HG03108 (cell line): ENCODE measurements at regions not wholly inside any gene's neighbourhood (a gene's known extent, or its start where the extent isn't known, plus 50 kb on each side); places are given as distances from the start of the nearest gene placed in this dataset.
"Not testable (repeated sequence)": the region's sequence is repeated elsewhere in the genome, so short reads cannot be mapped to it uniquely, and the experiment has no call there.

Source experiments
- ATAC-seq: cut with Tn5 transposase; IDR thresholded peaks from one replicate; pipeline ENCODE4 v1.9.1; 2021; ENCODE audit warnings: moderate library complexity; ENCODE audit not compliant: unreplicated experiment

DNA sequence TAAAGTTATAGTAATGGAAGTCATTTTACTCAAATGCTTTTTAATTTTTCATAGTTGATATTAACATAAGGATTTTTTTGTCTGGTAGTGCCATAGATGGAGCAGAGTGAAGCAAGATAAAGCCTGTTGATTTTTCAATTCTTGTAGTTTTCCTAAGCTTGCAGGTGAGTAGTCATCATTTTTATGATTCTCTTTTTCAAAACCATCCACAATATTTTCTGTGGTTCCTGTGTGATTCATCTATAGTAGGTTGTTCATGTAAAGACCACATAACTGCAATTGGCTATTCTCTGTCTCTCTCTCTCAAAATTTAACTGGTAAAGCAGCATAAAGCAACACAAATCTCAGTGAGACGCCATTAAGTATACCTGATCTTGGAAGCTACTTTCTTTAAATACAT lies 711.5 kb downstream of the TTLL7 start:
- ATAC-seq, result not testable (repeated sequence)

DNA sequence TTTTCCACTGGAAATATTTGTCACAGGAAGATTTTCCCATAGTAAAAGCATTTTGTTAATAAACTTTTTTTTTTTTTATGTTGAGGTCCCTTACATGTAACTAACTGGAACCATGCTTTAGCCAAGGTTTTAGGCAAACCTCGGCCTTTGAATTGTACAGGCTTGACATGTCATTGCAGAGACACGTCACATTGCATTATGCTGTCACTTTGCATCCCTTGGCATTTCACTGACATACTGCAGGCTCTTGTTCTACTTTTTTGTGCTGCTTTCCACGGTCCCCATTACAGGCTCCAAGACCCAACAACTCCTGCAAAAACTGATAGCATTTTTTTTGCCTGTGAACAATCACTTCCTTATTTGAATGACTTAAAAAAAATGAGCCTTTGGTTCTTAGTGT lies 724.3 kb downstream of the TTLL7 start:
- not testable (repeated sequence) for ATAC-seq

DNA sequence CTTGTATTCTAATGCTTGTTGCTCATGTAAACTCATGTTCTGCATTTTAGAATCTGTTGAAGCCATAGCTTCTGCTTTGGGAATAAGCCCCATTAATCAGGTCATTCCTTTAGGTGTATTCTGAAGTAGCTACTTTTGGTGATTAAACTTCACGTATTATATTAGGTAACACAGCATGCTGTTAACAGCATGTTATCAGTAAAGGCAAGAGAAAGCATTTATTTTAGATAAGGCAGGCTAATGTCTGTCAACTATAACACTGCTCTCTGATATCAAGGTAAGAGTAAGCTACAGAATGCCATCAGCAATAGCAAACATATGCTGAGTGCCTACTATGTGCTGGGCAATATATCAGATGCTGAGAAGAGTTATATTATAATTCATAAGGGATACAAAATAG lies 726.4 kb downstream of the TTLL7 start:
- ATAC-seq, result not testable (repeated sequence)

DNA sequence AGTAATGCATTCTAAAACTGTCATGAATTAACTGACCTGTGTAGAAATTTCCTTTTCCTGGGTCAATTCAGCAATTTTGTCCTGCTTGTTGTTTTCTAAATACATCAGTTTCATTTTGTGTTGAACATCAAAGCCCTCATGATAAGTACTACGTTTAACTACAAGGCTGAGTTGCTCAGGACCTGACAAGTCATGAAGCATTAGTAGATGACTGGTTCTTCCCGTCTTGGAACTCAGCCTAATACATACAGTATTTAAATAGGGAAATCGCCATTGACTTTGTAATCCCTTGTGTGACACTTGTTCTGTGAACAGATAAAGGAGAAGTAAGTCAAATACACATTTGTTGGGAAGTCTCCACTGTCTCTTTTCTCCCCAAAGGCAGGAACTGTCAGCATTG lies 727.1 kb downstream of the TTLL7 start:
- ATAC-seq, result not testable (repeated sequence)

- ATAC-seq, result not testable (repeated sequence)
Observed at GRCh38 chr1:83270801-83271200, 728.1 kb downstream of the TTLL7 start.

- not testable (repeated sequence) for ATAC-seq
Observed at GRCh38 chr1:83263808-83264207, 735.1 kb downstream of the TTLL7 start.

DNA sequence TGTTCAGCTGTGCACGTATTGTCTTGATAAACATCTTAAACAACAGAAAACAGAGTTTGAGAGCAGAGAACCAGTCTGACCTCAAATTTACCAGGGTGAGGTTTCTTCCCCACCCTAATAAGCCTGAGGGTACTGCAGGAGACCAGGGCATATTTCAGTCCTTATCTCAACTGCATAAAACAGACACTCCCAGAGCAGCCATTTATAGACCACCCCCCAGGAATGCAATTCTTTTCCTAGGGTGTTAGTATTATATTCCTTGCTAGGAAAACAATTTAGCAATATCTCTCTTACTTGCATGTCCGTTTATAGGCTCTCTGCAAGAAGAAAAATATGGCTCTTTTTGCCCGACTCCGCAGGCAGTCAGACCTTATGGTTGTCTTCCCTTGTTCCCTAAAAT lies 747.2 kb downstream of the TTLL7 start:
- not testable (repeated sequence) for ATAC-seq

DNA sequence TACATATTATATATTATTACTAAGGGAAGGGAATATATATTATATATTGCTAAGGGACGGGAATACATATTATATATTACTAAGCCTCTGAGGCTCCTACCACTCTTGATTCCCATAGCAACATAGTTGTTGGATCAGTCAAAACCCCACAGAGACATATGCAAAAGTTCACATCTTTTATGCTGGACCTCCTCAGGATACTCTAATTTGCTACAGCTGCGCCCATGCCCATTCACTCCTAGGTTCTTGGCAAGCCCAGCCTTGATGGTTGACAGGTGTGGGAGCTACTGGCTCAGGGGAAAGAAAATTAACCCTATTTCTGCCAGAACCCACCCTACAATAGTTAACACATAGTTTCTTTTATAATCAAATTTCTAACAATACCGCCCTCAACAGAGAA lies 752.2 kb downstream of the TTLL7 start:
- ATAC-seq, result not testable (repeated sequence)

DNA sequence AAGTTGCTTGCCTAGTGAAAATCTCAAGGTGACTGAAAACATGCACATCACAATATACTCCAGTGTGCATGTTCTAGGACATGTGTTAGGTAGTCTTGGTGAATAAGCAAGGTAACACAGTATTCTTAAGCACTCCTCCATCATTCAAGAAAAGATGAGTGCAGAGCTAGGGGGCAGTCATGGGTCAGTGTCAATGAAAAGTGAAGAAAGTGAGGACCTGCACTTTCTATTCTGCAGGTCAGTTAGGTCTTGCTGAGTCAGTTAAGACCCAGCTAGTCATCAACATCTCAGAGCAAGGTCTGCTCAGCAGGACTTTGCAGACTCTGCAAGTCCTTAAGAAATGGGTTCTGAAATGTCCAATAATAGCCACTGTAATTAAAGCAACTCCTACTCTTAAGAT lies 754.1 kb downstream of the TTLL7 start:
- not testable (repeated sequence) for ATAC-seq

DNA sequence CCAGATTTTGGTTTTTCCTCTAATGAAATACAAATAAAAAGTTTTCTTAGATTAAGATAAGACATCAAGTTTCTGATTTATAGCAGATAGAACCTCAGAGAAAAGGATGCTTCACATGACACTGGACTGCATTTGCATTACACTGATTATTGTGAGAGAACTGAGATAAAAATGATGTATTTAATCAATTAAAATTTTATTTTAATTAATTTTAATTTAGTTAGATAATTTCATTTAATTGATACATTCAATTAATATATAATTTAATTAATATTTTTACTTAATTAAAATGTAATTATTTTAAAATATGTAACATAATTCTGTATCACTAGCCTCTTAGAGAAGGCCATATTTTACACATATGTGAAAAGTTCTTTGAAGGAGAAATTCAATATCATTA lies 759.4 kb downstream of the TTLL7 start:
- ATAC-seq, result not testable (repeated sequence)

- ATAC-seq, result not testable (repeated sequence)
Observed at GRCh38 chr1:83238654-83239053, 760.3 kb downstream of the TTLL7 start.

DNA sequence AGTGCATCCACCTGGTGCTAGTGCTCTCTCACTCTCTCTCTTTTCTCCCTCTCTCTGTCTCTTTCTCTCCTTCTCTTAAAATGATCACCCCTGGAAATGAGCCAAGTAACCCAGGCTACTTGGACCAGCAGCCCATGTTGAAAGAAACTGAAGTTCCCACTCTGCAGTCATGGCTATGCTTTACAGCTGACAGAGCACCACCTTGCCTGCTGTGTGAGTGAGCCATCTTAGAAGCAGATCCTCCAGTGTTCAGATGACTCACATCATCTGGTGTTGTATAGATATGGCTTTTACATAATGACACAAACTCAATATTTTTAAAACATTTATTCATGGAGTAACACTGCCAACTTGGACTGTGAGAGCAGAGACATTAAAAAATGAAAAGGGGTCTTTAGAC lies 779.1 kb downstream of the TTLL7 start:
- ATAC-seq, result not testable (repeated sequence)

- ATAC-seq, result not testable (repeated sequence)
Observed at GRCh38 chr1:83218036-83218716, 780.8 kb downstream of the TTLL7 start.

DNA sequence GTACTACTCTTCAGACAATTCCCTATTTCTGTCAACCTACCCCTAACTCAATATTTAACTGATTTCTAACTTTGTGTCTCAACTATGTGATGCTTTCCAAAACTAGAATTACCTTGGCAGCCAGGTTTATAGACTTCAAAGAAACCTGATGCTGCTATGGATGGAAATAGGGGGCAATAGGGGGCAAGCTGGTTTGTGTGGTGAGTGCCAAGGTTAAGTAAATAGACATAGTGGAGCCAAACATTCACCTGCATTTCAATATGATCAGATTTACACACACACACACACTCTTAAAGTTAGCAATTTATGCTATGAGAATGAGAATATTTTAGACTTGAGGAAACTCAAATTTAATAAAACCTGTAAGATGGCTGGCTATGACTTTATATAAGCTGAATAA lies 784.6 kb downstream of the TTLL7 start:
- ATAC-seq, result not testable (repeated sequence)

DNA sequence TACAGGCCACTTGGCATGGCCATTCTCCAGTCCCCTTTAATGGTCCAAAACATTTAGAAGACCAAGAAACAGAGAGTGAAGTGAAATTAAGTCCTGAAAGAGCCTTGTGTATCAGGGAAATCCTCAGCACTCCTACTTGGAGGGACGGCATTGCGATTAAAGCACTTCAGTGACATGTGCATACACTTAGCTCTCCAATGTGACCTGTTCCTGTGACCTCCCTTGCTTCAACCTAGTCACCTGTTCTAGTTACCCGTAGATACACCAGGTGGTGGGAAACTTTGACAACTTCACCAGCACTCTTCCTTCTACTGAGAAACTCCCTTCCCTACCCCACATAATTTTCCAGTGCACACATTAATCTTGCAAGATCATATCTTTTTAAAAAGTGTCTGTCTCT lies 785.3 kb downstream of the TTLL7 start:
- not testable (repeated sequence) for ATAC-seq

- ATAC-seq, result not testable (repeated sequence)
Observed at GRCh38 chr1:83212033-83212432, 786.9 kb downstream of the TTLL7 start.

- ATAC-seq, result not testable (repeated sequence)
Observed at GRCh38 chr1:83208540-83208939, 790.4 kb downstream of the TTLL7 start.

- ATAC-seq, result not testable (repeated sequence)
Observed at GRCh38 chr1:83194610-83195009, 804.3 kb downstream of the TTLL7 start.

- ATAC-seq, result not testable (repeated sequence)
Observed at GRCh38 chr1:83182033-83182728, 816.8 kb downstream of the TTLL7 start.

- not testable (repeated sequence) for ATAC-seq
Observed at GRCh38 chr1:83180621-83181020, 818.3 kb downstream of the TTLL7 start.

- not testable (repeated sequence) for ATAC-seq
Observed at GRCh38 chr1:83167634-83168033, 831.3 kb downstream of the TTLL7 start.

- ATAC-seq, result not testable (repeated sequence)
Observed at GRCh38 chr1:83163879-83164475, 835.0 kb downstream of the TTLL7 start.
